Vagina (tissue), 2 donors: ENCODE measurements at regions not wholly inside any gene's neighbourhood (a gene's known extent, or its start where the extent isn't known, plus 50 kb on each side); places are given as distances from the start of the nearest gene placed in this dataset.

Experiments used
- POLR2A ChIP-seq, 2 donors: fragments of 450-650 bp; IDR thresholded peaks; one replicate each; pipeline ENCODE4 v1.6.1; 2017; ENCODE audit warnings: antibody characterized with exemption in 2 of 2, mild to moderate bottlenecking in 2 of 2, moderate library complexity in 2 of 2
- POLR2AphosphoS5 ChIP-seq, 2 donors: sonication (generic); formaldehyde crosslinking; IDR thresholded peaks; one replicate each; pipeline ENCODE4 v1.9.0; 2017; ENCODE audit warnings: antibody characterized with exemption in 2 of 2, mild to moderate bottlenecking in 2 of 2, low read depth in 1 of 2; ENCODE audit not compliant: insufficient read depth in 1 of 2
- TF ChIP-seq, protein P1 (sequence below), 3 experiments: fragments of 450-650 bp in 2 of 3; fragments of 200-600 bp in 1 of 3; sonication (generic) in 1 of 3; IDR thresholded peaks; one replicate each; pipeline ENCODE4 v1.5.1; 2017 to 2019; ENCODE audit warnings: antibody characterized with exemption in 3 of 3, mild to moderate bottlenecking in 2 of 3, moderate library complexity in 2 of 3

DNA sequence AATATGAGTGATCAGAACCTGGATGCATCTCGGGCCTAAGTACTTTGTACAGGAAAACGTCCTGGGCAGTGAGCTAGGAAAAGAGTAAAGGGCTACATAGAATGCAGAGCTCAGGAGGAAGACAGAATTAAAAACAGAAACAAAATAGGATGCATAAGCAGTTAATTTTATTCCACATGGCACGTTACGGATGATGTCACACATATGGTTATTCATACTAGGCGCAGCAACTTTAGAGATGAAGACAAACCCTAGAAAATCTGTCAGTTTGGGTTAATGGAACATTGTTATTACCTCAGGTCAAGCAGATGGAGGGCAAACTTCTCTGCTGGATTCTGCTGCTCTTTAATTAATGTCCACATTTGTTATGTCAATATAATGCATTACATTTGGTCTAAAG, 445.4 kb downstream of the ANXA1 start:
- TF ChIP-seq, protein P1, sequence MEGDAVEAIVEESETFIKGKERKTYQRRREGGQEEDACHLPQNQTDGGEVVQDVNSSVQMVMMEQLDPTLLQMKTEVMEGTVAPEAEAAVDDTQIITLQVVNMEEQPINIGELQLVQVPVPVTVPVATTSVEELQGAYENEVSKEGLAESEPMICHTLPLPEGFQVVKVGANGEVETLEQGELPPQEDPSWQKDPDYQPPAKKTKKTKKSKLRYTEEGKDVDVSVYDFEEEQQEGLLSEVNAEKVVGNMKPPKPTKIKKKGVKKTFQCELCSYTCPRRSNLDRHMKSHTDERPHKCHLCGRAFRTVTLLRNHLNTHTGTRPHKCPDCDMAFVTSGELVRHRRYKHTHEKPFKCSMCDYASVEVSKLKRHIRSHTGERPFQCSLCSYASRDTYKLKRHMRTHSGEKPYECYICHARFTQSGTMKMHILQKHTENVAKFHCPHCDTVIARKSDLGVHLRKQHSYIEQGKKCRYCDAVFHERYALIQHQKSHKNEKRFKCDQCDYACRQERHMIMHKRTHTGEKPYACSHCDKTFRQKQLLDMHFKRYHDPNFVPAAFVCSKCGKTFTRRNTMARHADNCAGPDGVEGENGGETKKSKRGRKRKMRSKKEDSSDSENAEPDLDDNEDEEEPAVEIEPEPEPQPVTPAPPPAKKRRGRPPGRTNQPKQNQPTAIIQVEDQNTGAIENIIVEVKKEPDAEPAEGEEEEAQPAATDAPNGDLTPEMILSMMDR (IDR thresholded peaks at IDR 0.05) = no peak
- no peak for TF ChIP-seq POLR2AphosphoS5 (IDR thresholded peaks at IDR 0.05; ENCODE audit: insufficient read depth in 1 of 2, low read depth in 1 of 2)
- no peak for TF ChIP-seq POLR2A (IDR thresholded peaks at IDR 0.05)
